Heart left ventricle (tissue), 16 donors: ENCODE measurements at regions not wholly inside any gene's neighbourhood (a gene's known extent, or its start where the extent isn't known, plus 50 kb on each side); places are given as distances from the start of the nearest gene placed in this dataset.

ENCODE experiments used
- ATAC-seq, 4 donors: fragments of 200-7000 bp; cut with Tn5 transposase; one replicate each; pipeline ENCODE4 v1.9.1; 2020 to 2022; ENCODE audit warnings: moderate library complexity in 4 of 4, mild to moderate bottlenecking in 3 of 4, moderate number of reproducible peaks in 1 of 4
- DNase-seq, 5 donors: peaks; one replicate each; pipeline ENCODE4 v3.0.0-alpha.2; 2020
- H3K27ac ChIP-seq, 12 donors: fragments of 200-600 bp; sonication (generic) in 4 of 12; one replicate each; pipeline versions ENCODE4 v1.5.0 to v1.8.0; 2016 to 2022; ENCODE audit warnings: mild to moderate bottlenecking in 2 of 12
- H3K27me3 ChIP-seq, 9 donors: fragments of 200-600 bp; sonication (generic) in 2 of 9; one replicate each; pipeline versions ENCODE4 v1.5.1 to v1.8.0; 2016 to 2022; ENCODE audit warnings: mild to moderate bottlenecking in 3 of 9
- H3K36me3 ChIP-seq, 9 donors: fragments of 200-600 bp; sonication (generic) in 2 of 9; one replicate each; pipeline versions ENCODE4 v1.5.0 to v1.8.0; 2018 to 2022; ENCODE audit warnings: mild to moderate bottlenecking in 2 of 9
- H3K4me1 ChIP-seq, 12 donors: fragments of 200-600 bp; sonication (generic) in 4 of 12; one replicate each; pipeline versions ENCODE4 v1.5.0 to v1.8.0; 2016 to 2022; ENCODE audit warnings: mild to moderate bottlenecking in 3 of 12
- H3K4me3 ChIP-seq, 12 donors: fragments of 200-600 bp; sonication (generic) in 4 of 12; one replicate each; pipeline versions ENCODE4 v1.5.0 to v1.8.0; 2017 to 2022; ENCODE audit warnings: mild to moderate bottlenecking in 9 of 12, moderate library complexity in 4 of 12
- H3K9me3 ChIP-seq, 12 donors: fragments of 200-600 bp; sonication (generic) in 4 of 12; one replicate each; pipeline versions ENCODE4 v1.5.0 to v1.8.0; 2016 to 2022; ENCODE audit warnings: mild to moderate bottlenecking in 1 of 12
- CTCF ChIP-seq, 12 donors: fragments of 200-600 bp; sonication (generic) in 4 of 12; IDR thresholded peaks; one replicate each; pipeline versions ENCODE4 v1.5.0 to v1.8.0; 2018 to 2022; ENCODE audit warnings: antibody characterized with exemption in 12 of 12, mild to moderate bottlenecking in 5 of 12
- POLR2A ChIP-seq, 2 donors: fragments of 450-650 bp; IDR thresholded peaks; one replicate each; pipeline ENCODE4 v1.6.1; 2017; ENCODE audit warnings: antibody characterized with exemption in 2 of 2, mild to moderate bottlenecking in 2 of 2, moderate library complexity in 2 of 2
- WGBS, 4 donors: extraction: QIAGEN DNeasy Blood & Tissue Kit in 2 of 4; methylation state at CpG; one replicate each; pipeline versions ENCODE4 v1.1.5 to v1.1.7; 2013 to 2018; 5-methylcytosine and 5-hydroxymethylcytosine counted together
- intact Hi-C, 10 donors: fragments of 100-400 bp; cut with DNase I; formaldehyde crosslinking; loops; one replicate each; pipeline versions ENCODE4 v1.11.1 to v1.14.2; 2022
- donor health status: ischemic (EF 13 %, LVEDD 7.1; RV severe dilation, severe dysfunction).
- donor health status: healthy with polysubstance abuse.
- donor health status: DM: no; HTN: yes; CAD: no.
- donor health status: DM: no; HTN: no; CAD: no.
- donor health status: ischemic (EF 25% LVEDD 6.9; RV normal size, moderate dysfunction).
- donor health status: ischemic (EF 25% LVEDD 5.7; RV mildly dilated, moderate dysfunction).
- donor health status: healthy.
- donor health status: DM: yes; HTN: yes; CAD: no.
- donor health status: ischemic (EF 35%, LVEDD 5.7; RV mildly dilated, moderate dysfunction).
- donor health status: nonischemic (EF 11% LVEDD 7.7; RV severe dilation, severe dysfunction).
- donor health status: DM: yes; HTN: yes; CAD: no.
- donor health status: PGD.
- donor health status: ischemic (EF 29% LVEDD 5.4; RV normal size, mild dysfunction).
- donor health status: nonischemic (EF 23%, LVEDD 6.1; RV moderate dilation, normal function).

- Histone ChIP-seq H3K4me1 (peaks cover 0 to 14% (median 0%) of the 10 kb centered on the region in 12 donors), H3K9me3 (peaks cover 0 to 15% (median 4%) of the 10 kb centered on the region in 12 donors), H3K36me3 (no peaks in the 10 kb centered on the region), H3K27me3 (peaks cover 0 to 18% (median 6%) of the 10 kb centered on the region in 9 donors), H3K27ac (no peak overlapping the region), H3K4me3 (no peak overlapping the region)
- no peak for ATAC-seq
- intact Hi-C loops: no loop called here
- DNase-seq: peak in 1 of 5 donors; percentile 19
- TF ChIP-seq CTCF (IDR thresholded peaks at IDR 0.05): no peak
- TF ChIP-seq POLR2A (IDR thresholded peaks at IDR 0.05): no peak
- WGBS, 4 donors: 80 to 85% (median 81%) methylated on average over 24 of the region's 24 CpGs
Measured at GRCh38 chr11:70612459-70613141, 214.3 kb downstream of the CTTN start.

- Histone ChIP-seq H3K4me3 (no peak overlapping the region), H3K9me3 (peaks cover 0 to 15% (median 4%) of the 10 kb centered on the region in 12 donors), H3K36me3 (no peaks in the 10 kb centered on the region), H3K4me1 (peaks cover 0 to 14% (median 0%) of the 10 kb centered on the region in 12 donors), H3K27me3 (peaks cover 0 to 18% (median 5%) of the 10 kb centered on the region in 9 donors), H3K27ac (no peak overlapping the region)
- ATAC-seq (no peak), DNase-seq (peak in 1 of 5 donors; percentile 39)
- 84 to 93% (median 87%) methylated on average over 6 to 7 of the region's 7 CpGs for WGBS, 4 donors
- TF ChIP-seq POLR2A (IDR thresholded peaks at IDR 0.05): no peak
- TF ChIP-seq CTCF (IDR thresholded peaks at IDR 0.05): no peak
- intact Hi-C loops: no loop called here
Measured at GRCh38 chr11:70614034-70614681, 215.8 kb downstream of the CTTN start.

- Histone ChIP-seq H3K36me3 (no peaks in the 10 kb centered on the region), H3K27ac (no peak overlapping the region), H3K4me1 (peaks cover 0 to 13% (median 0%) of the 10 kb centered on the region in 12 donors), H3K9me3 (peaks cover 0 to 16% (median 4%) of the 10 kb centered on the region in 12 donors), H3K27me3 (peaks cover 0 to 18% (median 5%) of the 10 kb centered on the region in 9 donors), H3K4me3 (no peak overlapping the region)
- WGBS, 4 donors: 88 to 97% (median 93%) methylated on average over 11 to 18 of the region's 18 CpGs
- DNase-seq (peak in 1 of 5 donors; percentile 35), ATAC-seq (no peak)
- intact Hi-C loops: no loop called here
- no peak for TF ChIP-seq POLR2A (IDR thresholded peaks at IDR 0.05)
- no peak for TF ChIP-seq CTCF (IDR thresholded peaks at IDR 0.05)
Measured at GRCh38 chr11:70615036-70615875, 216.9 kb downstream of the CTTN start.
